ENCODE measurements at regions not wholly inside any gene's neighbourhood (a gene's known extent, or its start where the extent isn't known, plus 50 kb on each side); places are given as distances from the start of the nearest gene placed in this dataset.
"Not testable (repeated sequence)": the region's sequence is repeated elsewhere in the genome, so short reads cannot be mapped to it uniquely, and the experiment has no call there.

- DNase-seq (ENCODE audit: low spot score), result no peak
- no peak overlapping the region for H3K27ac ChIP-seq
- TF ChIP-seq CTCF (IDR thresholded peaks at IDR 0.05), result no peak
- no peak overlapping the region for H3K4me3 ChIP-seq
Measured at GRCh38 chr21:25214676-25215075, 392.6 kb downstream of the MRPL39 start.

- no peak overlapping the region for H3K27ac ChIP-seq
- no peak overlapping the region for H3K4me3 ChIP-seq
- DNase-seq (ENCODE audit: low spot score), result no peak
- no peak for TF ChIP-seq CTCF (IDR thresholded peaks at IDR 0.05)
Measured at GRCh38 chr21:25199944-25200343, 407.3 kb downstream of the MRPL39 start.

GRCh38 chr21:25191141-25191540 lies 416.1 kb downstream of the MRPL39 start:
- DNase-seq (ENCODE audit: low spot score), result no peak

GRCh38 chr21:25189497-25189896 lies 417.8 kb downstream of the MRPL39 start:
- no peak for TF ChIP-seq CTCF (IDR thresholded peaks at IDR 0.05)
- DNase-seq (ENCODE audit: low spot score), result no peak
- Histone ChIP-seq H3K4me3 (no peak overlapping the region), H3K27ac (no peak overlapping the region)

More at GRCh38 chr21:25191141-25191540, 416.1 kb downstream of the MRPL39 start:
- H3K27ac ChIP-seq, result no peak overlapping the region
- TF ChIP-seq CTCF (IDR thresholded peaks at IDR 0.05), result no peak
- H3K4me3 ChIP-seq, result no peak overlapping the region

- Histone ChIP-seq H3K4me3 (no peak overlapping the region), H3K27ac (no peak overlapping the region)
- no peak for TF ChIP-seq CTCF (IDR thresholded peaks at IDR 0.05)
- no peak for DNase-seq (ENCODE audit: low spot score)
Measured at GRCh38 chr21:25188677-25189079, 418.6 kb downstream of the MRPL39 start.

GRCh38 chr21:25186273-25186672 lies 421.0 kb downstream of the MRPL39 start:
- Histone ChIP-seq H3K4me3 (no peak overlapping the region), H3K27ac (no peak overlapping the region)
- no peak for TF ChIP-seq CTCF (IDR thresholded peaks at IDR 0.05)
- DNase-seq (ENCODE audit: low spot score), result no peak

- no peak overlapping the region for H3K4me3 ChIP-seq
- no peak for TF ChIP-seq CTCF (IDR thresholded peaks at IDR 0.05)
- DNase-seq (ENCODE audit: low spot score), result no peak
- H3K27ac ChIP-seq, result no peak overlapping the region
Measured at GRCh38 chr21:25183577-25183976, 423.7 kb downstream of the MRPL39 start.

- H3K27ac ChIP-seq; H3K4me3 ChIP-seq; DNase-seq (ENCODE audit: low spot score): not testable (repeated sequence)
Measured at GRCh38 chr21:25181690-25182089, 425.6 kb downstream of the MRPL39 start.
